ENCODE measurements at regions not wholly inside any gene's neighbourhood (a gene's known extent, or its start where the extent isn't known, plus 50 kb on each side); places are given as distances from the start of the nearest gene placed in this dataset.
"Not testable (repeated sequence)": the region's sequence is repeated elsewhere in the genome, so short reads cannot be mapped to it uniquely, and the experiment has no call there.

GRCh38 chr3:106398891-106399600 is 530.2 kb upstream of the CBLB start:
- DNase-seq (ENCODE audit: low read depth in 2 of 2), result no peak

GRCh38 chr3:106399761-106400160 is 530.9 kb upstream of the CBLB start:
- no peak for DNase-seq (ENCODE audit: low read depth in 2 of 2)

- no peak for DNase-seq (ENCODE audit: low read depth in 2 of 2)
Measured at GRCh38 chr3:106401666-106402490, 533.1 kb upstream of the CBLB start.

GRCh38 chr3:106403371-106404145 is 534.7 kb upstream of the CBLB start:
- DNase-seq (ENCODE audit: low read depth in 2 of 2), result no peak

- no peak for DNase-seq (ENCODE audit: low read depth in 2 of 2)
Measured at GRCh38 chr3:106413683-106414082, 544.9 kb upstream of the CBLB start.

- DNase-seq (ENCODE audit: low read depth in 2 of 2), result no peak
Measured at GRCh38 chr3:106420628-106421027, 551.8 kb upstream of the CBLB start.

- no peak for DNase-seq (ENCODE audit: low read depth in 2 of 2)
Measured at GRCh38 chr3:106421426-106421825, 552.6 kb upstream of the CBLB start.

GRCh38 chr3:106421909-106422308 is 553.1 kb upstream of the CBLB start:
- no peak for DNase-seq (ENCODE audit: low read depth in 2 of 2)

GRCh38 chr3:106423321-106424225 is 554.8 kb upstream of the CBLB start:
- DNase-seq (ENCODE audit: low read depth in 2 of 2), result peak in 1 of 2 donors; percentile 50

- no peak for DNase-seq (ENCODE audit: low read depth in 2 of 2)
Measured at GRCh38 chr3:106425026-106425425, 556.2 kb upstream of the CBLB start.

GRCh38 chr3:106425916-106426315 is 557.1 kb upstream of the CBLB start:
- DNase-seq (ENCODE audit: low read depth in 2 of 2), result no peak

- DNase-seq (ENCODE audit: low read depth in 2 of 2), result peak; percentile 27 to 60
Measured at GRCh38 chr3:106428565-106428994, 559.8 kb upstream of the CBLB start.

GRCh38 chr3:106431721-106432120 is 562.9 kb upstream of the CBLB start:
- no peak for DNase-seq (ENCODE audit: low read depth in 2 of 2)

GRCh38 chr3:106435899-106436453 is 567.2 kb upstream of the CBLB start:
- DNase-seq (ENCODE audit: low read depth in 2 of 2), result no peak

- DNase-seq (ENCODE audit: low read depth in 2 of 2), result no peak
Measured at GRCh38 chr3:106438887-106439286, 570.1 kb upstream of the CBLB start.

GRCh38 chr3:106440672-106441071 is 571.9 kb upstream of the CBLB start:
- no peak for DNase-seq (ENCODE audit: low read depth in 2 of 2)

- no peak for DNase-seq (ENCODE audit: low read depth in 2 of 2)
Measured at GRCh38 chr3:106446271-106446670, 577.5 kb upstream of the CBLB start.

- DNase-seq (ENCODE audit: low read depth in 2 of 2), result no peak
Measured at GRCh38 chr3:106447723-106448301, 579.0 kb upstream of the CBLB start.

GRCh38 chr3:106448372-106448966 is 579.7 kb upstream of the CBLB start:
- not testable (repeated sequence) for DNase-seq (ENCODE audit: low read depth in 2 of 2)

- DNase-seq (ENCODE audit: low read depth in 2 of 2), result no peak
Measured at GRCh38 chr3:106452096-106452495, 583.3 kb upstream of the CBLB start.
